SU-DHL-6 (cell line): ENCODE measurements at regions not wholly inside any gene's neighbourhood (a gene's known extent, or its start where the extent isn't known, plus 50 kb on each side); places are given as distances from the start of the nearest gene placed in this dataset.

Experiments
- H2AFZ ChIP-seq: fragments of 200-600 bp; sonication (generic); 2 replicates; pipeline ENCODE4 v1.6.1; 2014; ENCODE audit warnings: low read depth, mild to moderate bottlenecking, moderate library complexity, mixed read lengths, antibody characterized with exemption, low read length; ENCODE audit not compliant: severe bottlenecking
- H3F3A ChIP-seq: fragments of 200-600 bp; shearing (Covaris generic); 2 replicates; pipeline ENCODE4 v1.6.0; 2016; ENCODE audit warnings: antibody characterized with exemption, mild to moderate bottlenecking; ENCODE audit not compliant: insufficient read depth
- H3K27ac ChIP-seq: fragments of 200-600 bp; sonication (generic); 2 replicates; pipeline ENCODE4 v1.5.1; 2016; ENCODE audit warnings: low read depth, mild to moderate bottlenecking, low read length, moderate library complexity, mixed read lengths
- H3K27me3 ChIP-seq: fragments of 200-600 bp; sonication (generic), shearing (Covaris generic); 2 replicates; pipeline ENCODE4 v1.6.0; 2014; ENCODE audit warnings: mild to moderate bottlenecking, low read length
- H3K36me3 ChIP-seq: fragments of 200-600 bp; sonication (generic); 2 replicates; pipeline ENCODE4 v1.6.1; 2014; ENCODE audit warnings: mild to moderate bottlenecking, low read length, mixed read lengths
- H3K4me2 ChIP-seq: fragments of 300-600, 200-600 bp; shearing (Covaris generic), sonication (generic); 2 replicates; pipeline ENCODE4 v1.6.0; 2014; ENCODE audit warnings: low read length, low read depth, mild to moderate bottlenecking; ENCODE audit not compliant: poor library complexity, severe bottlenecking
- H3K4me3 ChIP-seq: fragments of 200-600 bp; sonication (generic); 2 replicates; pipeline ENCODE4 v1.5.1; 2014; ENCODE audit warnings: antibody characterized with exemption, low read length, mild to moderate bottlenecking, mixed read lengths; ENCODE audit not compliant: insufficient read depth, poor library complexity, severe bottlenecking
- H3K79me2 ChIP-seq: fragments of 200-600 bp; sonication (generic); 2 replicates; pipeline ENCODE4 v1.6.1; 2014; ENCODE audit warnings: mild to moderate bottlenecking, low read length, moderate library complexity; ENCODE audit not compliant: insufficient read depth
- H3K9ac ChIP-seq: fragments of 200-600 bp; sonication (generic); 2 replicates; pipeline ENCODE4 v1.7.0; 2014; ENCODE audit warnings: mild to moderate bottlenecking, low read length
- H3K9me2 ChIP-seq: fragments of 200-600 bp; sonication (generic); replicated peaks from 2 replicates; pipeline ENCODE4 v1.6.1; 2014; ENCODE audit warnings: low read length; ENCODE audit not compliant: insufficient read depth
- H3K9me3 ChIP-seq: fragments of 200-600 bp; sonication (generic); 2 replicates; pipeline ENCODE4 v1.6.1; 2014; ENCODE audit warnings: low read length, mixed read lengths; ENCODE audit not compliant: insufficient read depth
- H4K20me1 ChIP-seq: fragments of 200-600 bp; sonication (generic); 2 replicates; pipeline ENCODE4 v1.6.1; 2014; ENCODE audit warnings: low read depth, mild to moderate bottlenecking, antibody characterized with exemption, low read length, moderate library complexity, mixed read lengths
- EZH2phosphoT487 ChIP-seq: fragments of 200-600 bp; sonication (generic), shearing (Covaris generic); conservative IDR thresholded peaks from 2 replicates; pipeline ENCODE4 v1.6.1; 2018; ENCODE audit warnings: mild to moderate bottlenecking, antibody characterized with exemption, low read length, moderate library complexity, mixed read lengths
- TF ChIP-seq, protein P1 (sequence below): fragments of 200-600 bp; sonication (generic); IDR thresholded peaks from one replicate; pipeline ENCODE4 v1.5.1; 2017; ENCODE audit warnings: antibody characterized with exemption, mild to moderate bottlenecking, low read length, moderate library complexity; ENCODE audit not compliant: insufficient read depth, poor library complexity, severe bottlenecking

DNA sequence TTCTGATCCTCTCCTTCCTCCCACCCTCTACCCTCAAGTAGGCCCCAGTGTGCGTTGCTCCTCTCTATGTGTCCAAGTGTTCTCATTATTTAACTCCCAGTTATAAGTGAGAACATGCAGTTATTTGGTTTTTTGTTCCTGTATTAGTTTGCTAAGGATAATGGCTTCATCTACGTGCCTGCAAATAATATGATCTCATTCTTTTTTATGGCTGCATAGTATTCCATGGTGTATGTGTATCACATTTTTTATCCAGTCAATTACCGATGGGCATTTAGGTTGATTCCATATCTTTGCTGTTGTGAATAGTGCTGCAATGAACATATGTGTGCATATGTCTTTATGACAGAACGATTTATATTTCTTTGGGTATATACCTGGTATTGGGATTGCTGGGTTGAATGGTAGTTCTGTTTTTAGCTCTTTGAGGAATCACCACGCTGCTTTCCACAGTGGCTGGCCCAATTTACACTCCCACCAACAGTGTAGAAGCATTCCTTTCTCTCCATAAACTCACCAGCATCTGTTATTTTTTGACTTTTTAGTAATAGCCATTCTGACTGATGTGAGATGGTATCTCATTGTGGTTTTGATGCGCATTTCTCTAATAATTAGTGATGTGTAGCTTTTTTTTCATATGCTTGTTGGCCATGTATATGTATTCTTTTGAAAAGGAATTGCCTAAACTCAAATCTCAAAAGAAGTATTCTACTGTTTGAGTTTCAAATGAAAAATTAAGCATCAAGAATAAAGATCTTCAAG is 116.9 kb downstream of the ETS2 start:
- H3K4me3 ChIP-seq = no peak overlapping the region
- H3K27ac ChIP-seq = no peak overlapping the region
- H3K9me3 ChIP-seq = no peaks in the 10 kb centered on the region
- H3K9me2 ChIP-seq = no peaks in the 10 kb centered on the region
- no peaks in the 10 kb centered on the region for H4K20me1 ChIP-seq
- H3K27me3 ChIP-seq = no peaks in the 10 kb centered on the region
- no peaks in the 10 kb centered on the region for H3K79me2 ChIP-seq
- H3K4me2 ChIP-seq = no peak overlapping the region
- no peak overlapping the region for H2AFZ ChIP-seq
- TF ChIP-seq, protein P1, sequence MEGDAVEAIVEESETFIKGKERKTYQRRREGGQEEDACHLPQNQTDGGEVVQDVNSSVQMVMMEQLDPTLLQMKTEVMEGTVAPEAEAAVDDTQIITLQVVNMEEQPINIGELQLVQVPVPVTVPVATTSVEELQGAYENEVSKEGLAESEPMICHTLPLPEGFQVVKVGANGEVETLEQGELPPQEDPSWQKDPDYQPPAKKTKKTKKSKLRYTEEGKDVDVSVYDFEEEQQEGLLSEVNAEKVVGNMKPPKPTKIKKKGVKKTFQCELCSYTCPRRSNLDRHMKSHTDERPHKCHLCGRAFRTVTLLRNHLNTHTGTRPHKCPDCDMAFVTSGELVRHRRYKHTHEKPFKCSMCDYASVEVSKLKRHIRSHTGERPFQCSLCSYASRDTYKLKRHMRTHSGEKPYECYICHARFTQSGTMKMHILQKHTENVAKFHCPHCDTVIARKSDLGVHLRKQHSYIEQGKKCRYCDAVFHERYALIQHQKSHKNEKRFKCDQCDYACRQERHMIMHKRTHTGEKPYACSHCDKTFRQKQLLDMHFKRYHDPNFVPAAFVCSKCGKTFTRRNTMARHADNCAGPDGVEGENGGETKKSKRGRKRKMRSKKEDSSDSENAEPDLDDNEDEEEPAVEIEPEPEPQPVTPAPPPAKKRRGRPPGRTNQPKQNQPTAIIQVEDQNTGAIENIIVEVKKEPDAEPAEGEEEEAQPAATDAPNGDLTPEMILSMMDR = no peak
- no peak for TF ChIP-seq EZH2phosphoT487
- H3K9ac ChIP-seq = no peak overlapping the region
- H3F3A ChIP-seq = no peaks in the 10 kb centered on the region
- no peaks in the 10 kb centered on the region for H3K36me3 ChIP-seq

DNA sequence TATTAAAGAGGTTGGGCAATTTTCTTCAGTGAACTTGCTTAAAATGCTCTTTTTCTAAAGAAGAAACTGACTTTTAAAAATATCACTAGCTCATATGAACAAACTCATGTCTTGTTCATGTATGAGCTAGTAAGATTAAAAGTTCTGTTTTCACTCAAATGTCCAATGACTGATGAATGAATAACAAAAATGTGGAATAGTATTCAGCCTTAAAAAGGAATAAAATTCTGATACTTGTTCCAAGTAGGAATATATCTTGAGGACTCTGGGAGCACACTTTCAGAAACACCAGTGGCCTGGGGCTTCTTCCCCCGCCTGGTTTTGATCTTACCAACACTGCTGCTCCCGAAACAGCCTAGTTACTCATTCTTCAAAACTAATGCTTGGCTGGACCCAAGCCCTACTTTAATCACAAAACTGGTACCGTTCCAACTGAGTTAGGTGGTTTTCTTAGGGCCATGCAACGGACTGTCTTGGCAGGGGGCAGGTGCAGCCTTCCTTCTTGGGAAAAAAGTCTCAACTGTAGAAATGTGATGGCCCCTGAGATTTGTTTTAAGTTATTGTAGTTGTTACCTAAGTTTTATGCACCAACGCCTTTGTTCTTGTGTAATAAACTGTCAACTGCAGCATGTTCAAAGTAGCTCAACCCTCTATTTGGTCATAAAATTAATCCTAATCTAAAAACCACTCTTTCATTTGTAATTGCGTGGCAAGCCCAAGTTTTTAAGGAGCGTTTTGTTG is 116.0 kb downstream of the ETS2 start:
- no peak overlapping the region for H2AFZ ChIP-seq
- no peak overlapping the region for H3K4me3 ChIP-seq
- H3K27ac ChIP-seq = no peak overlapping the region
- H4K20me1 ChIP-seq = no peaks in the 10 kb centered on the region
- no peaks in the 10 kb centered on the region for H3K9me3 ChIP-seq
- H3K4me2 ChIP-seq = no peak overlapping the region
- TF ChIP-seq, protein P1 = no peak
- TF ChIP-seq EZH2phosphoT487 = no peak
- H3K27me3 ChIP-seq = no peaks in the 10 kb centered on the region
- H3K9me2 ChIP-seq = no peaks in the 10 kb centered on the region
- no peaks in the 10 kb centered on the region for H3K36me3 ChIP-seq
- H3K79me2 ChIP-seq = no peaks in the 10 kb centered on the region
- no peaks in the 10 kb centered on the region for H3F3A ChIP-seq
- no peak overlapping the region for H3K9ac ChIP-seq

DNA sequence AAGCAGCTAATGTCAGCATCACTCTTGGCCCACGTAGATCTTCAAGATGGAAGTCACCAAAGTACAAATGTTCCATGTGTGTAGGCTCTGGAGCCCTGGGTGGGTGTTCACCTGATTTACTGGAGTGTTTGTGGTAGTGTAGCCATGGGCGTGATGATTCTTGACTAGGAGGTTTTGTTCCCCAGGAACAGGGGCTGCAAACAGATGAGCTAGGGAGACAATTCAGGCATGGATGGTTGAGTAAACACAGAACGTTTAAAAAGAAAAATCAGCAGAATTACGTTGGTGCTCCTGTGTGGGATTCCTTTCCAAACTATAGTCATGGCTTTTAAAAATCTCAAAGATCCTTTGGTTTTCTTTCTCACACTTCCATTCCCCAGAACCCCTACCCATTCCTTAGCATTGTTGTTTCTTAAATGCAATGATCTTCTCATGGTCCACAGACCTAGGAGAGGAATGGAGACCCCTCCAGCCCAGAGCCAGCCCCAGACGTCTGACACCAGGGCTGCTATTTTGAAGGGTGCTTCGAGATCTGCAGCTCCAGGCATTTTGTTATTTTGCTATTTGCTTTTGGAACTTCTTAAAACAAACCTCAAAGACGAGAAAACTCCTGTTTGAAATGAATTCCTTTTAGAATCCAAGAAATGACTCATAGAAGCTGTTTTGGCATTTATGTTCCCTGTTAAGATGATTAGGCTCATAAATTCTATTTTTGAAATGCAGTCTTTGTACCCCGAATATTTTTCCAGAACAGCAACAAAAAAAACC is 115.1 kb downstream of the ETS2 start:
- TF ChIP-seq, protein P1 = no peak
- TF ChIP-seq EZH2phosphoT487 = no peak
- Histone ChIP-seq H2AFZ (no peak overlapping the region), H4K20me1 (no peaks in the 10 kb centered on the region), H3K9ac (no peak overlapping the region), H3K79me2 (no peaks in the 10 kb centered on the region), H3K27me3 (no peaks in the 10 kb centered on the region), H3K4me3 (no peak overlapping the region), H3K27ac (no peak overlapping the region), H3K4me2 (no peak overlapping the region), H3F3A (no peaks in the 10 kb centered on the region), H3K9me2 (no peaks in the 10 kb centered on the region), H3K9me3 (no peaks in the 10 kb centered on the region), H3K36me3 (no peaks in the 10 kb centered on the region)
